ENCODE measurements at regions not wholly inside any gene's neighbourhood (a gene's known extent, or its start where the extent isn't known, plus 50 kb on each side); places are given as distances from the start of the nearest gene placed in this dataset.

DNA sequence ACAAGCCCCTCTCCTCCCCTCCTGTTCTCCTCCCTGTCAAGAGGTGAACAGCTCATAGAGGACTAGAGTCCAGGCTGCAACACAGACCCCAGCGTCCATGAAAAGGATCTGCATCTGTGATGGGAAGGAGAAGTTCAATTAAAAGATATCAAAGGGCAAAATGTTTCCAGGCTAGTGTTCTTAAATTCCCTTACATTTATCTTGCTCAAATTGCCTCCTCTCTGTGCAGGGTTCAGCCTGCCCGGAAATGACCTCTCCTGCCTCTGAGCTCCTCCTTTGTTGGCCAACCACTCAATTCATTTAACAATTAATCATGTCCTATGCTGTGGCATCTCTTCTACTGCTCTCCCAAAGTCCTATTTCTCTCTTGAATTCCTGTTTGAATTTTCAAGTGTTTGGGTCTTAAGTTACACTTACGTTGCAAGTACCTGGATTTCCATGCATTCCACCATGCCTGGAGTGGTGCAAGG lies 105.3 kb downstream of the TSN start:
- no peak for DNase-seq

DNA sequence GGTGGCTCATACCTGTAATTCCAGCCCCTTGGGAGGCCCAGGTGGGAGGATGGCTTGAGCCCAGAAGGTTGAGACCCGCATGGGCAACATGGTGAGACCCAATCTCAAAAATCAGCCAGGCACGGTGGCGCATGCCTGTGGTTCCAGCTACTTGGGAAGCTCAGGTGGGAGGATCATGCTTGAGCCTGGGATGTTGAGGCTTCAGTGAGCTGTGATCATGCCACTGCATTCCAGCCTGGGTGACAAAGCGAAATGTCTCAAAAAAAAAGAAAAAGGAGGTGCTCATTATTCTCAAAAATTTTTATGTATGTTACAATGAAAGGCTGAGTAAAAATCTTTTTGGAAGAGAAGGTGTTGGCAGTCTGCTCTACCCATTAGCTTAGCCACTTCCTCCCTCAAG lies 106.8 kb downstream of the TSN start:
- no peak for DNase-seq

DNA sequence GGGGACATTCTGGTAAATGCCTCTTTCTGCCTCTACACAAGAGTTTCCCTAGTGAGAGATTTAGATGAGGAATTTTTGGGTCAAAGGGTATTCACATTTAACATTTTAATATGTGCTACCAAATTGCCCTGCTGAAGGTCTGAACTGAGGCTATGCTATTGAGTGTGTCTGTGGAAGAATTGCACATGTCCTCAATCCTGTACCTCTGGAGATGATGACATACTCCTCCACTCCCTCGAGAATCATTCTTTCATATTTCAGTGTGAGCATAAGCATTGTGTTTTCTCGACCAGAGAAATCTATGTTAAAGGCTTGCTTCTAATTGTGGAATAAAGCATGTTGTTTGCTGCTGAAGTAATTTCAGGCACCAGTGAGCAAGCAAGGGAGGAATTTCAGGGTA lies 110.5 kb downstream of the TSN start:
- DNase-seq: no peak

- peak; percentile 22 for DNase-seq
These were observed 111.3 kb downstream of the TSN start for GRCh38 chr2:121866789-121867188.

GRCh38 chr2:121868652-121869051 lies 113.2 kb downstream of the TSN start:
- DNase-seq: no peak

GRCh38 chr2:121869363-121869762 lies 113.9 kb downstream of the TSN start:
- no peak for DNase-seq

DNA sequence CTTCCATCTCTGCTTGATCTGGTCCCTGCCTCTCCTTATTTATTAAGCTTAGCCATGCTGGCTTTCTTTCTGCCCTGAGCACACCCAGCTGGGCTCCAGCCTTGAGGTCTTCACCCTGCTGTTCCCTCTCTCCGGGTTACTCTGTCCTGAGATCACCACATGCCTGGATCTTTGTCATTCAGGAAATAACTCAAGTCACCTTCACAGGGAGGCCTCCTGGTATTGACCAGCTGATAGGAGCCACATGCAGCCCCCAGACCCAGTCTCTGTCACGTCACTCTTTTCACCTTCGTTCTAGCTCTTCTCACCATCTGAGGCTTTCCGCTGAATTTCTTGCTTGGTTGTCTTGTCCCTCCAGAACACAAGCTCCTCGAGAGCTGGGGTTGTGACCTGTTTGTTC lies 114.4 kb downstream of the TSN start:
- DNase-seq: no peak

DNA sequence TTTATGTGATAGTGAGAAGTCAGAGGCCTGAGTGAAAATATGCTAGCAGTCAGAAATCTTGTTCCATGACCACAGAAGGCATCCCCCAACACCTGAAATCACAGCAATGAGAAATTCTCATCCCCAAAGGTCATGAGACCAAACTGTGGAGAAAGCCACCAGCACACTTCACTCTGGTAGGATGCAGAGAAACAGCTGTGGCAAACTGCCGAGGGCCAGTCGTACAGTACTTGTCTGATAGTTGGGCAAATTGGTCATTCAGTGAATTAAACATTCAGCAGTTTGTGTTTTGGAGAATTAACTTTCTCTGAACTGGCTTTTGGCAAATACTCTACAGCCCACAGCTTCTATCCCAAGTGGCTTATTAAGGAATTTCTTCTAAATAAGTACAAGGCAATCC lies 117.2 kb downstream of the TSN start:
- no peak for DNase-seq

- DNase-seq: no peak
These were observed 118.4 kb downstream of the TSN start for GRCh38 chr2:121873864-121874263.

GRCh38 chr2:121875585-121876185 lies 120.2 kb downstream of the TSN start:
- no peak for DNase-seq

- DNase-seq: no peak
These were observed 121.9 kb downstream of the TSN start for GRCh38 chr2:121877366-121877765.

GRCh38 chr2:121880283-121880682 lies 124.8 kb downstream of the TSN start:
- no peak for DNase-seq

- no peak for DNase-seq
These were observed 125.6 kb downstream of the TSN start for GRCh38 chr2:121881038-121881437.

- DNase-seq: no peak
These were observed 126.5 kb downstream of the TSN start for GRCh38 chr2:121881950-121882349.

- DNase-seq: no peak
These were observed 128.6 kb downstream of the TSN start for GRCh38 chr2:121884078-121884477.

- DNase-seq: no peak
These were observed 129.1 kb downstream of the TSN start for GRCh38 chr2:121884511-121884921.

DNA sequence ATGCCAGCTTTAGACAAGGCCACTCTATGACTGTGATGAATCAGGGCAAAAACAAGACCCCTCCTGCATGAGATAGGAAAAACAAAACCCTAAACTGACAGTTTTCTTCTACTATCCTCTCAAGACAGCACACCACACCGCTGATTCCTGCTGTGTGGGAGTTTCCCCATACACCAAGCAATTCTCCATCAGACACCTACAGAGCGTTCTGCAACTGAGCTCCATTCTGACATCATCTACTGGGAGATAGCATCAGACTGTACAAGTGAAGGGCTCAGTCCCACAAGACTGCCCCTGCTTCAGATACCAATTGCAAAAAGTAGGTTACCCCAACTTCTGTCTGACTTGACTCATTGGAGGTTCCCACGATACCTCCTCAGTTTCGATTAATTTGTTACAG lies 130.6 kb downstream of the TSN start:
- DNase-seq: no peak

- DNase-seq: no peak
These were observed 132.2 kb downstream of the TSN start for GRCh38 chr2:121887513-121888188.

- no peak for DNase-seq
These were observed 132.7 kb downstream of the TSN start for GRCh38 chr2:121888189-121888557.

- DNase-seq: no peak
These were observed 134.6 kb downstream of the TSN start for GRCh38 chr2:121890041-121890440.

- no peak for DNase-seq
These were observed 140.5 kb downstream of the TSN start for GRCh38 chr2:121895723-121896571.

DNA sequence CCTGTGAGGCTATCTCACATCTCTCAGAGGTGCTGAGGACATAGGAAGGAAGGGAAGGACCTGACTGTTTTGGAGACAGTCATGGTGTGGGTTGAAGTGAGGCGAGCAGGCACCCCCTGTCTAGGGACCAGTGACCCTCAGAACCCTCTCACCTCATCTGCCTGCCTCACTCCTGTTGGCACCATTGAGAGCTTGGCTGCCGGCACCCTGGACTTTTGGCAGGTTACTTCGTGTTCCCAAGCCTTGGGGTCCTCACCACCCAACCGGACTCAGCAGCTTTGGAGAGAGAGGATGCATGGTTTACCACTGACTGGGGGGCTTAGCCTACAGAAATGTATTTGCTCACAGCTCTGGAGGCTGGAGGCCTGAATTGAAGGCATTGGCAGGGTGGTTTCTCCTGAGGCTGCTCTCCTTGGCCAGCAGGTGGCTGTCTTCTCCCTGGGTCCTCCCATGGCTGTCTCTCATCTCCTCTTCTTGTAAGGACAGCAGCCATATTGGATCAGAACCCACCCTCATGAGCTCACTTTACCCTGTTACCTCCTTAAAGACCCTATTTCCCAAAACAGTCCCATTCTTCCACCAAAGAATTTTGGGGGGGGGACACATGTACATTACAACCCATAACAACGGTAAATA lies 142.0 kb downstream of the TSN start:
- DNase-seq: peak; percentile 62

- DNase-seq: peak; percentile 20
These were observed 143.0 kb downstream of the TSN start for GRCh38 chr2:121898483-121898882.
